K562 (cell line): ENCODE measurements at regions not wholly inside any gene's neighbourhood (a gene's known extent, or its start where the extent isn't known, plus 50 kb on each side); places are given as distances from the start of the nearest gene placed in this dataset.

Source experiments
- ATAC-seq: fragments of 200-7000 bp; cut with Tn5 transposase; 3 replicates; pipeline ENCODE4 v1.9.1; 2020; ENCODE audit warnings: moderate library complexity
- BruUV-seq: library from RNA; stranded (reverse); fragments of 400-500 nt; replicated peaks from 2 replicates; lab custom pipeline; 2021; lab: Mats Ljungman, UMichigan
- CTCF ChIA-PET: fragments of 300-600 bp; formaldehyde crosslinking; extraction: SDS; loops from one replicate; lab custom pipeline; 2021; ENCODE audit warnings: low intra/inter-chr PET ratio; lab: Yijun Ruan, JAX
- POLR2A ChIA-PET: fragments of 300-600, 350-650 bp; sonication (Branson Sonifier 250); formaldehyde crosslinking; extraction: SDS; loops from one replicate; lab custom pipeline; 2021; ENCODE audit warnings: antibody characterized with exemption, inconsistent platforms; lab: Yijun Ruan, JAX
- DNase-seq, 4 experiments: peaks; one replicate each; pipeline versions ENCODE4 v3.0.0 to v3.0.0-alpha.2; 2011 to 2018; ENCODE audit warnings: low spot score in 3 of 4, mixed read lengths in 3 of 4; ENCODE audit errors: extremely low read depth in 1 of 4
- FAIRE-seq: peaks from 2 replicates; lab custom pipeline; 2011; peaks lifted over from hg19 to GRCh38; lab: Jason Lieb, UNC
- H2AFZ ChIP-seq: 2 replicates; pipeline ENCODE4 v1.6.0; 2011; ENCODE audit warnings: low read depth, low read length, control low read depth, inconsistent platforms
- H3K27ac ChIP-seq: fragments of 200-600 bp; 3 replicates; pipeline ENCODE4 v1.8.0; 2011; ENCODE audit warnings: low read depth, mild to moderate bottlenecking, control low read depth, inconsistent platforms, low read length, moderate library complexity, mixed read lengths; ENCODE audit errors: extremely low read depth
- H3K27me3 ChIP-seq, 2 experiments: fragments of 300-600 bp in 1 of 2; 2 replicates in 1 of 2; 3 replicates in 1 of 2; pipeline versions ENCODE4 v1.6.0 to v1.8.0; 2011; ENCODE audit warnings: inconsistent platforms in 2 of 2, low read length in 2 of 2, mild to moderate bottlenecking in 1 of 2, mixed read lengths in 1 of 2, moderate library complexity in 1 of 2; ENCODE audit not compliant: control insufficient read depth in 2 of 2, insufficient read depth in 2 of 2
- H3K36me3 ChIP-seq: fragments of 300-600 bp; 3 replicates; pipeline ENCODE4 v1.8.0; 2011; ENCODE audit warnings: mild to moderate bottlenecking, low read length, inconsistent platforms; ENCODE audit not compliant: control insufficient read depth, insufficient read depth
- H3K4me1 ChIP-seq, 2 experiments: fragments of 200-600 bp in 1 of 2; replicated peaks in 1 of 2; 2 replicates in 1 of 2; 3 replicates in 1 of 2; pipeline versions ENCODE4 v1.5.1 to v1.8.0; 2011; ENCODE audit warnings: inconsistent platforms in 2 of 2, low read length in 2 of 2, mild to moderate bottlenecking in 1 of 2, mixed read lengths in 1 of 2, moderate library complexity in 1 of 2; ENCODE audit not compliant: control insufficient read depth in 2 of 2, insufficient read depth in 2 of 2
- H3K4me2 ChIP-seq: 2 replicates; pipeline ENCODE4 v1.6.1; 2011; ENCODE audit warnings: low read length, control low read depth, inconsistent platforms, mixed read lengths; ENCODE audit not compliant: insufficient read depth
- H3K4me3 ChIP-seq: fragments of 200-600 bp; sonication (generic), shearing (Covaris generic); 2 replicates; pipeline ENCODE4 v1.5.1; 2016; ENCODE audit warnings: control low read depth, inconsistent platforms
- H3K79me2 ChIP-seq: fragments of 200-600 bp; 3 replicates; pipeline ENCODE4 v1.8.0; 2011; ENCODE audit warnings: low read length, inconsistent platforms; ENCODE audit not compliant: control insufficient read depth, insufficient read depth
- H3K9ac ChIP-seq, 2 experiments: 2 replicates each; pipeline versions ENCODE4 v1.6.0 to v1.6.1; 2011; ENCODE audit warnings: low read depth in 2 of 2, low read length in 2 of 2, control low read depth in 1 of 2, inconsistent platforms in 1 of 2, mild to moderate bottlenecking in 1 of 2, mixed read lengths in 1 of 2; ENCODE audit not compliant: insufficient read depth in 1 of 2
- H3K9me1 ChIP-seq: one replicate; pipeline ENCODE4 v1.6.0; 2011; ENCODE audit warnings: inconsistent platforms, mild to moderate bottlenecking, low read length, moderate library complexity; ENCODE audit not compliant: control insufficient read depth, insufficient read depth
- H3K9me3 ChIP-seq: replicated peaks from 2 replicates; pipeline ENCODE4 v1.5.1; 2011; ENCODE audit warnings: low read depth, low read length, inconsistent platforms; ENCODE audit not compliant: control insufficient read depth, insufficient read depth
- H4K20me1 ChIP-seq: replicated peaks from 2 replicates; pipeline ENCODE4 v1.6.1; 2011; ENCODE audit warnings: low read length, inconsistent platforms, mixed read lengths; ENCODE audit not compliant: control insufficient read depth, insufficient read depth
- HDAC6 ChIP-seq: IDR thresholded peaks from 2 replicates; pipeline ENCODE4 v1.6.1; 2012; ENCODE audit warnings: low read depth, mild to moderate bottlenecking, control low read depth, inconsistent platforms, low read length, moderate library complexity
- HES1 ChIP-seq: fragments of 450-650 bp; IDR thresholded peaks from 2 replicates; pipeline ENCODE4 v1.6.1; 2016; ENCODE audit warnings: low read depth, mild to moderate bottlenecking, moderate library complexity
- MCM3 ChIP-seq: fragments of 450-650 bp; IDR thresholded peaks from 2 replicates; pipeline ENCODE4 v1.6.1; 2016
- PPARD ChIP-seq: fragments of 250-450 bp; sonication (Bioruptor Pico); IDR thresholded peaks from 2 replicates; pipeline ENCODE4 v1.8.0; 2022; ENCODE audit warnings: inconsistent platforms, mild to moderate bottlenecking, moderate library complexity
- THRAP3 ChIP-seq: fragments of 450-650 bp; IDR thresholded peaks from 2 replicates; pipeline ENCODE4 v1.6.1; 2016; ENCODE audit warnings: mild to moderate bottlenecking, inconsistent platforms, borderline replicate concordance
- WGBS: fragments of 100-300 bp; shearing (Covaris generic); methylation state at CpG from one replicate; pipeline ENCODE4 v1.1.6; 2016; ENCODE audit warnings: low coverage, mixed read lengths; ENCODE audit not compliant: insufficient coverage; ENCODE audit errors: missing lambda C conversion rate; 5-methylcytosine and 5-hydroxymethylcytosine counted together
- in situ Hi-C: fragments of 300-500 bp; cut with MboI; formaldehyde crosslinking; loops from 4 replicates; pipeline ENCODE4 v1.15.0; 2018; ENCODE audit warnings: inconsistent platforms, mixed read lengths
- intact Hi-C: fragments of 100-400 bp; cut with micrococcal nuclease; formaldehyde crosslinking; loops from 2 replicates; pipeline ENCODE4 v1.14.2; 2022
- TF ChIP-seq, protein P1 (sequence below): sonication (generic); formaldehyde crosslinking; IDR thresholded peaks from 2 replicates; pipeline ENCODE4 v1.8.1; 2023; ENCODE audit warnings: mild to moderate bottlenecking, missing genetic modification reagents
- TF ChIP-seq, protein P2 (sequence below): fragments of 450-650 bp; formaldehyde crosslinking; IDR thresholded peaks from 2 replicates; pipeline ENCODE4 v1.4.0; 2022; ENCODE audit warnings: missing genetic modification characterization

- TF ChIP-seq, protein P1, sequence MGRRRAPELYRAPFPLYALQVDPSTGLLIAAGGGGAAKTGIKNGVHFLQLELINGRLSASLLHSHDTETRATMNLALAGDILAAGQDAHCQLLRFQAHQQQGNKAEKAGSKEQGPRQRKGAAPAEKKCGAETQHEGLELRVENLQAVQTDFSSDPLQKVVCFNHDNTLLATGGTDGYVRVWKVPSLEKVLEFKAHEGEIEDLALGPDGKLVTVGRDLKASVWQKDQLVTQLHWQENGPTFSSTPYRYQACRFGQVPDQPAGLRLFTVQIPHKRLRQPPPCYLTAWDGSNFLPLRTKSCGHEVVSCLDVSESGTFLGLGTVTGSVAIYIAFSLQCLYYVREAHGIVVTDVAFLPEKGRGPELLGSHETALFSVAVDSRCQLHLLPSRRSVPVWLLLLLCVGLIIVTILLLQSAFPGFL: no peak
- TF ChIP-seq HDAC6 (no peak), PPARD (CRISPR knock-in tag) (no peak), HES1 (no peak), MCM3 (no peak), THRAP3 (no peak)
- TF ChIP-seq, protein P2, sequence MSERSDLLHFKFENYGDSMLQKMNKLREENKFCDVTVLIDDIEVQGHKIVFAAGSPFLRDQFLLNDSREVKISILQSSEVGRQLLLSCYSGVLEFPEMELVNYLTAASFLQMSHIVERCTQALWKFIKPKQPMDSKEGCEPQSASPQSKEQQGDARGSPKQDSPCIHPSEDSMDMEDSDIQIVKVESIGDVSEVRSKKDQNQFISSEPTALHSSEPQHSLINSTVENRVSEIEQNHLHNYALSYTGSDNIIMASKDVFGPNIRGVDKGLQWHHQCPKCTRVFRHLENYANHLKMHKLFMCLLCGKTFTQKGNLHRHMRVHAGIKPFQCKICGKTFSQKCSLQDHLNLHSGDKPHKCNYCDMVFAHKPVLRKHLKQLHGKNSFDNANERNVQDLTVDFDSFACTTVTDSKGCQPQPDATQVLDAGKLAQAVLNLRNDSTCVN (CRISPR knock-in tag): no peak
- ChIA-PET CTCF (no interaction called here), POLR2A (no interaction called here)
- Histone ChIP-seq H3K4me2 (no peak overlapping the region), H3K9ac (no peak overlapping the region), H3K36me3 (no peaks in the 10 kb centered on the region), H3K27ac (no peak overlapping the region), H3K4me1 (no peaks in the 10 kb centered on the region), H2AFZ (no peak overlapping the region), H3K9me1 (no peaks in the 10 kb centered on the region), H3K27me3 (no peaks in the 10 kb centered on the region), H3K9me3 (no peaks in the 10 kb centered on the region), H3K4me3 (no peak overlapping the region), H3K79me2 (no peaks in the 10 kb centered on the region), H4K20me1 (no peaks in the 10 kb centered on the region)
- BruUV-seq: no TSS peak
- 6% methylated on average over 2 of the region's 2 CpGs for WGBS
- ATAC-seq (no peak), FAIRE-seq (no peak), DNase-seq (no peak)
- intact Hi-C loops: no loop called here
- in situ Hi-C loops: no loop called here
These were observed 129.0 kb upstream of the AGR3 start for GRCh38 chr7:17010637-17011300.
